Osteoblast (primary cell): ENCODE measurements at regions not wholly inside any gene's neighbourhood (a gene's known extent, or its start where the extent isn't known, plus 50 kb on each side); places are given as distances from the start of the nearest gene placed in this dataset.

Experiments used
- DNase-seq: peaks from one replicate; pipeline ENCODE4 v3.0.0; 2011; ENCODE audit warnings: low spot score, mixed read lengths; ENCODE audit not compliant: insufficient read length; ENCODE audit errors: missing footprints
- H2AFZ ChIP-seq: 2 replicates; pipeline ENCODE4 v1.6.0; 2011; ENCODE audit warnings: mild to moderate bottlenecking, low read length
- H3K27ac ChIP-seq: 2 replicates; pipeline ENCODE4 v1.5.1; 2011; ENCODE audit warnings: mild to moderate bottlenecking, low read depth, low read length, moderate library complexity
- H3K27me3 ChIP-seq: 2 replicates; pipeline ENCODE4 v1.6.0; 2012; ENCODE audit warnings: mild to moderate bottlenecking, control low read depth, inconsistent platforms, low read length, moderate library complexity; ENCODE audit not compliant: insufficient read depth
- H3K36me3 ChIP-seq: 2 replicates; pipeline ENCODE4 v1.5.1; 2011; ENCODE audit warnings: mild to moderate bottlenecking, low read length, control low read depth, moderate library complexity; ENCODE audit not compliant: insufficient read depth
- H3K4me1 ChIP-seq: 2 replicates; pipeline ENCODE4 v1.5.1; 2011; ENCODE audit warnings: mild to moderate bottlenecking, low read length, control low read depth, moderate library complexity; ENCODE audit not compliant: insufficient read depth
- H3K4me2 ChIP-seq: 2 replicates; pipeline ENCODE4 v1.6.0; 2011; ENCODE audit warnings: mild to moderate bottlenecking, low read length; ENCODE audit not compliant: insufficient read depth
- H3K4me3 ChIP-seq: fragments of 200-600 bp; sonication (generic); 3 replicates; pipeline ENCODE4 v1.5.1; 2012; ENCODE audit warnings: mild to moderate bottlenecking, low read length, inconsistent platforms; ENCODE audit not compliant: insufficient read depth
- H3K79me2 ChIP-seq: 2 replicates; pipeline ENCODE4 v1.6.0; 2012; ENCODE audit warnings: mild to moderate bottlenecking, low read length, control low read depth, inconsistent platforms; ENCODE audit not compliant: insufficient read depth
- H3K9me3 ChIP-seq: 2 replicates; pipeline ENCODE4 v1.5.1; 2011; ENCODE audit warnings: low read depth, low read length, control low read depth
- H4K20me1 ChIP-seq: 2 replicates; pipeline ENCODE4 v1.6.0; 2012; ENCODE audit warnings: mild to moderate bottlenecking, low read length, control low read depth; ENCODE audit not compliant: insufficient read depth
- TF ChIP-seq, protein P1 (sequence below): IDR thresholded peaks from 2 replicates; pipeline ENCODE4 v1.5.1; 2011; ENCODE audit warnings: mild to moderate bottlenecking, low read depth, low read length, moderate library complexity; ENCODE audit errors: extremely low read depth

DNA sequence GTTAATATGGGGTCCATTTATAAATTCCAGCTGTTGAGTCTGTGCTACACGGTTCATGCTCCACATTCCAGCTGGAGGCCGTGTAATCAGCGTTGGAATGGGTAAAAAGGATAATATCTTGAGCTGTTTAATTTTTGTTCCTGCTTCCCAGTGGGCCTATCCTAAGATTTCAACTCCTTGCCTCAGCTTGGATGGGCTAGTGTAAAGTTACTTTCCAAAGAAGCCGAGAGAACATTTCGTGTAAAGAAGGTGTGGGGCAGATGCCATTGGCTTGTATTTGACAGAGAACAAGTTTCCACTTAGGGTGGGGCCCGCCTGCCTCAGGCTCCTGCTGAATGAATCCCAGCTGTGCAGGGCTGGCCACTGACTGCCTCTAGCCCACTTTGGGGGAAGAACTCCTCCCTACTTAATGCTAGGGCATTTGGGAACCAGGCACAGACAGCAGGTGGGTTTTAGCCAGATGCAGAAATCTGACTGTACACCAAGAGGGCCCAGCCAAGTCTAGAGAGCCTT is 125.9 kb upstream of the LYZL2 start:
- Histone ChIP-seq H3K4me2 (no peak overlapping the region), H3K27me3 (no peaks in the 10 kb centered on the region), H3K9me3 (no peaks in the 10 kb centered on the region), H4K20me1 (no peaks in the 10 kb centered on the region), H3K27ac (no peak overlapping the region), H3K4me1 (peaks cover 15% of the 10 kb centered on the region), H3K4me3 (no peak overlapping the region), H3K79me2 (no peaks in the 10 kb centered on the region), H2AFZ (peak overlapping the region; percentile 26), H3K36me3 (no peaks in the 10 kb centered on the region)
- TF ChIP-seq, protein P1, sequence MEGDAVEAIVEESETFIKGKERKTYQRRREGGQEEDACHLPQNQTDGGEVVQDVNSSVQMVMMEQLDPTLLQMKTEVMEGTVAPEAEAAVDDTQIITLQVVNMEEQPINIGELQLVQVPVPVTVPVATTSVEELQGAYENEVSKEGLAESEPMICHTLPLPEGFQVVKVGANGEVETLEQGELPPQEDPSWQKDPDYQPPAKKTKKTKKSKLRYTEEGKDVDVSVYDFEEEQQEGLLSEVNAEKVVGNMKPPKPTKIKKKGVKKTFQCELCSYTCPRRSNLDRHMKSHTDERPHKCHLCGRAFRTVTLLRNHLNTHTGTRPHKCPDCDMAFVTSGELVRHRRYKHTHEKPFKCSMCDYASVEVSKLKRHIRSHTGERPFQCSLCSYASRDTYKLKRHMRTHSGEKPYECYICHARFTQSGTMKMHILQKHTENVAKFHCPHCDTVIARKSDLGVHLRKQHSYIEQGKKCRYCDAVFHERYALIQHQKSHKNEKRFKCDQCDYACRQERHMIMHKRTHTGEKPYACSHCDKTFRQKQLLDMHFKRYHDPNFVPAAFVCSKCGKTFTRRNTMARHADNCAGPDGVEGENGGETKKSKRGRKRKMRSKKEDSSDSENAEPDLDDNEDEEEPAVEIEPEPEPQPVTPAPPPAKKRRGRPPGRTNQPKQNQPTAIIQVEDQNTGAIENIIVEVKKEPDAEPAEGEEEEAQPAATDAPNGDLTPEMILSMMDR = no peak
- DNase-seq = no peak

DNA sequence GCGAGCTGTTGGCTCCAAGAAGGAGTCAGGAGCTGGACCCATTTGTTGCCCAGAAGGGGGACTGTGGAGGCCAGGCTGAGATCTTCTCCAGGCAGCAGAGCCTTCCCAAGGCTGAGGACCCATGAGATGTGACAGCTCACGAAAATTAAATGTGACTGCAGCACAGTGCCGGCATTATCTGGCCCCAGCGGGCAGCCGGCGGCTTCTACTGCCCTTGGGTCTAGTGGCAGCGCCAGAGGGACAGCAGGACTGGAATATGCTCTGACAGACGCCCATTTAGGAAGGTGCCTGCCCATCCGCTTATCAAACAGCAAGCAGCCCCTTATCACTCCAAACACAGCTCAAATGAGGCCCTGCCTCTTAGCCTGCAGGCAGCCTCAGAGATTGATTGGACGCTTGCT is 122.9 kb upstream of the LYZL2 start:
- Histone ChIP-seq H3K79me2 (no peaks in the 10 kb centered on the region), H3K27me3 (no peaks in the 10 kb centered on the region), H3K4me3 (no peak overlapping the region), H4K20me1 (no peaks in the 10 kb centered on the region), H3K27ac (no peak overlapping the region), H3K4me2 (no peak overlapping the region), H2AFZ (peak overlapping the region; percentile 47), H3K9me3 (no peaks in the 10 kb centered on the region), H3K36me3 (no peaks in the 10 kb centered on the region), H3K4me1 (no peaks in the 10 kb centered on the region)
- DNase-seq = no peak
- TF ChIP-seq, protein P1 = no peak

DNA sequence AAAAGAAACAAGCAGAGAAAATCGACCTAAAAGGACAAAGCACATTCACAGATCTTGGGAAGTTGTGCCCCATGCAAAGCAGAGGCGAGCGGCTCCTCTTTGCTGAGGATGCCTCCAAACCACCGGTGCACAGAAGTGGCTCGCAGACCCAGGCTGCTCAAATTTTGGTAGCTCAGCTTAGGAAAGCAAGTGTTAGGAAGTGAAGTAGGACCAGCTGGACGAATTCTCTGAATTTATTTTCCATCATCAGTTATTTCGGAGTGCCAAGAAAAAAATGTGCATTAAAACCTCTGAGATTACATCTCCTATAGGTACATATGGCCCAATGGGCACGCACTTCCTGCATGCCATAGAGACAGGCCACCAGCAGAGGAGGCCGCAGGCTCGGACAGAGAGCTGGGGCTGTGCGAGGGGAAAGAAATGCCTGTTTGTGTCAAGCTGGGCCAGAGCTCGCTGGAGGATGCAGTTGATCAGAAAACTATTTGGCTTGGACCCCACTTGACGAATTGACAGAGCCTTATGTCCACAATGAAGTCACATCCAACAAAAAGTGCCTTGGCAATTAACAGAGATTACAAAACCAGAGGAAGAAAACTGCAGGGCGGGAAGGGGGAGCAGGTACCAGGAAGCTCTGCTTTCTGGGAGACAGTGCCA is 122.3 kb upstream of the LYZL2 start:
- TF ChIP-seq, protein P1 = peak; percentile 95
- H4K20me1 ChIP-seq = no peaks in the 10 kb centered on the region
- H3K4me3 ChIP-seq = no peak overlapping the region
- no peaks in the 10 kb centered on the region for H3K4me1 ChIP-seq
- no peak overlapping the region for H3K4me2 ChIP-seq
- H3K79me2 ChIP-seq = no peaks in the 10 kb centered on the region
- DNase-seq = peak; percentile 91
- no peaks in the 10 kb centered on the region for H3K27me3 ChIP-seq
- peak overlapping the region; percentile 47 for H2AFZ ChIP-seq
- H3K36me3 ChIP-seq = no peaks in the 10 kb centered on the region
- no peaks in the 10 kb centered on the region for H3K9me3 ChIP-seq
- H3K27ac ChIP-seq = no peak overlapping the region

DNA sequence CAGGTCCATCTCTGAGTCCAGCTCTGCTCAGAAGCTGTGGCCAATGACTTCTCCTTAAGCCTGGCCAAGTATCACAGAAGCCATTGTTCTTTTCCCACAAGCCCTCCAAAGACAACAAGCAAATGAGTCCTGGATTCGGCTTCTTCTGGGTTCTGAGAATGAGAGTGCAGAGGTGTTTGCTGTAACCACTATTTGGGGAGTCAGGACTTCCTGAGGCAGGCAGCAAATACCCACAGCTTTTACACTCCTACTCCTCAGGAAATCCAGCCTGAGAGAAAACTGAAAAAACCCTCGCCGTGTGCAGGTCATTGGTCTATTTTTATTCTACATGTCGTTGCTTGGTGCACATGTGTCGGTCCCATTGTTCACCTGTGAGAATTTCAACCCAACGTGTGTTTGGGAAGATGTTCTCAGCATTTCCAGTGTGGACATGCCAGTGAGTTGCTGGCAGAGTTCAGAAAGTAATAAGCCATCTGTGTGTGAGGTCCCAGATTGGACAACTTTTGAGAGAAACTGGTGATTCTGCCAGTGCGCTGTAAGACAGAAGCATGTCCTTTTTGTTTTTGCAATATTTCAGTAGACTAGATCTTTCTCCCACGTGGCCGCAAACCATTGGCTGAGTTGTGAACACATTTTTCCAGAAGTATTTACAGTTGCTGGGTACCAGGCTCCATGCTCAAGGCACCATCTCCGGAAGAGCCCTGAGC is 121.6 kb upstream of the LYZL2 start:
- Histone ChIP-seq H3K4me1 (no peaks in the 10 kb centered on the region), H2AFZ (no peak overlapping the region), H3K9me3 (no peaks in the 10 kb centered on the region), H3K36me3 (no peaks in the 10 kb centered on the region), H4K20me1 (no peaks in the 10 kb centered on the region), H3K4me2 (no peak overlapping the region), H3K79me2 (no peaks in the 10 kb centered on the region), H3K27ac (no peak overlapping the region), H3K27me3 (no peaks in the 10 kb centered on the region), H3K4me3 (no peak overlapping the region)
- TF ChIP-seq, protein P1 = no peak
- no peak for DNase-seq
